ENCODE measurements at regions not wholly inside any gene's neighbourhood (a gene's known extent, or its start where the extent isn't known, plus 50 kb on each side); places are given as distances from the start of the nearest gene placed in this dataset.

DNA sequence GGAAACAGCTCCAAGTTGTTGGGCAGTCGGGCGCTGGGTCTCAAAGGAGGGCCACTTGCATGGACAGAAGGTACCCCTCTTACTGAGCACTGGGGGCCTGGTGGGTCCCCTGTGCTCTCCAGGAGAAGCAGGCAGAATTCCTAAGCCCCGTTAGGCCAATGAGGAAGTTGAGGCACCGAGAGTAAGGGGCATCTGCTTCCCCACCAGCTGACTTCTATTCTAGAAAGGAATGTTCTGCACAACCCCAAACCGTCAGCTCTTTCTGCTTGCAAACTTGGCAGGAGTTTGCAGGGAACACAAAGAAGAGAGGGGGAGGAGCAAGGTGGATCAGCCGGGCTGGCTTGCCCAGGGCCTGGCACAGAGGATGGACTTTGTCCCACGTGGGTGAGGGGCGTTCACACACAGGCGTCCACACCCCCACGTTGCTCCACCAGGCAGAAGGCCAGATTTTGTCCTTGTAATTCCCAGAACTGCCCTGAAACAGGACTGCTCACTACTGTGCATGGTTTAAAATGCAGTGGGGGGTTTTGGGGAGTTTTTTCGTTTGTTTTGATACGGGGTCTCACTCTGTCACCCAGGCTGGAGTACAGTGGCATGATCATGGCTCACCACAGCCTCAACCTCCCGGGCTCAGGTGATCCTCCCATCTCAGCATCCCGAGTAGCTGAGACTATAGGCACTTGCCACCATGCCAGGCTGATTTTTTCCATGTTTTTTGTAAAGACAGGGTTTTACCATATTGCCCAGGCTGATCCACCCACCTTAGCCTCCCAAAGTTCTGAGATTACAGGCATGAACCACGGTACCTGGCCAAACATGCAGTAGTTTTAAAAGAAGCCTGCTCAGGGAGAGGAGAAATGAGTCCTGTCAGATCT, 93.3 kb downstream of the SNX5 start:
- Histone ChIP-seq H4K20me1 (ENCODE audit: insufficient read depth) (no peaks in the 10 kb centered on the region), H3K4me2 (ENCODE audit: low read length) (no peak overlapping the region), H3K4me3 (ENCODE audit: low read length) (no peak overlapping the region), H3K9me3 (ENCODE audit: low read length) (no peaks in the 10 kb centered on the region), H2AFZ (ENCODE audit: low read depth, low read length) (no peak overlapping the region), H3F3A (ENCODE audit: insufficient read depth, low read length, poor library complexity, severe bottlenecking) (no peaks in the 10 kb centered on the region), H3K27me3 (ENCODE audit: insufficient read depth, low read depth, low read length) (no peaks in the 10 kb centered on the region), H3K9me2 (ENCODE audit: insufficient read depth, low read length) (no peaks in the 10 kb centered on the region), H3K79me2 (replicated peaks; ENCODE audit: insufficient read depth, low read length) (no peaks in the 10 kb centered on the region), H3K36me3 (ENCODE audit: insufficient read depth, low read length) (no peaks in the 10 kb centered on the region), H3K27ac (ENCODE audit: low read length) (no peak overlapping the region), H3K9ac (ENCODE audit: low read length) (no peak overlapping the region)
- no peak for TF ChIP-seq TAF1 (IDR thresholded peaks at IDR 0.05; ENCODE audit: low read depth)
- TF ChIP-seq, protein P1, sequence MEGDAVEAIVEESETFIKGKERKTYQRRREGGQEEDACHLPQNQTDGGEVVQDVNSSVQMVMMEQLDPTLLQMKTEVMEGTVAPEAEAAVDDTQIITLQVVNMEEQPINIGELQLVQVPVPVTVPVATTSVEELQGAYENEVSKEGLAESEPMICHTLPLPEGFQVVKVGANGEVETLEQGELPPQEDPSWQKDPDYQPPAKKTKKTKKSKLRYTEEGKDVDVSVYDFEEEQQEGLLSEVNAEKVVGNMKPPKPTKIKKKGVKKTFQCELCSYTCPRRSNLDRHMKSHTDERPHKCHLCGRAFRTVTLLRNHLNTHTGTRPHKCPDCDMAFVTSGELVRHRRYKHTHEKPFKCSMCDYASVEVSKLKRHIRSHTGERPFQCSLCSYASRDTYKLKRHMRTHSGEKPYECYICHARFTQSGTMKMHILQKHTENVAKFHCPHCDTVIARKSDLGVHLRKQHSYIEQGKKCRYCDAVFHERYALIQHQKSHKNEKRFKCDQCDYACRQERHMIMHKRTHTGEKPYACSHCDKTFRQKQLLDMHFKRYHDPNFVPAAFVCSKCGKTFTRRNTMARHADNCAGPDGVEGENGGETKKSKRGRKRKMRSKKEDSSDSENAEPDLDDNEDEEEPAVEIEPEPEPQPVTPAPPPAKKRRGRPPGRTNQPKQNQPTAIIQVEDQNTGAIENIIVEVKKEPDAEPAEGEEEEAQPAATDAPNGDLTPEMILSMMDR (IDR thresholded peaks at IDR 0.05; ENCODE audit: poor library complexity, severe bottlenecking) = no peak
- no peak for TF ChIP-seq MXI1 (conservative IDR thresholded peaks at IDR 0.05; ENCODE audit: poor library complexity, severe bottlenecking)
- no peak for TF ChIP-seq SMC3 (conservative IDR thresholded peaks at IDR 0.05; ENCODE audit: poor library complexity)
- TF ChIP-seq POLR2AphosphoS5 (IDR thresholded peaks at IDR 0.05) = no peak
- no peak for TF ChIP-seq EP300 (conservative IDR thresholded peaks at IDR 0.05; ENCODE audit: poor library complexity, severe bottlenecking)
- no peak for TF ChIP-seq EZH2 (IDR thresholded peaks at IDR 0.05; ENCODE audit: borderline replicate concordance, insufficient read depth, low read length, poor library complexity, severe bottlenecking)
- TF ChIP-seq, protein P2, sequence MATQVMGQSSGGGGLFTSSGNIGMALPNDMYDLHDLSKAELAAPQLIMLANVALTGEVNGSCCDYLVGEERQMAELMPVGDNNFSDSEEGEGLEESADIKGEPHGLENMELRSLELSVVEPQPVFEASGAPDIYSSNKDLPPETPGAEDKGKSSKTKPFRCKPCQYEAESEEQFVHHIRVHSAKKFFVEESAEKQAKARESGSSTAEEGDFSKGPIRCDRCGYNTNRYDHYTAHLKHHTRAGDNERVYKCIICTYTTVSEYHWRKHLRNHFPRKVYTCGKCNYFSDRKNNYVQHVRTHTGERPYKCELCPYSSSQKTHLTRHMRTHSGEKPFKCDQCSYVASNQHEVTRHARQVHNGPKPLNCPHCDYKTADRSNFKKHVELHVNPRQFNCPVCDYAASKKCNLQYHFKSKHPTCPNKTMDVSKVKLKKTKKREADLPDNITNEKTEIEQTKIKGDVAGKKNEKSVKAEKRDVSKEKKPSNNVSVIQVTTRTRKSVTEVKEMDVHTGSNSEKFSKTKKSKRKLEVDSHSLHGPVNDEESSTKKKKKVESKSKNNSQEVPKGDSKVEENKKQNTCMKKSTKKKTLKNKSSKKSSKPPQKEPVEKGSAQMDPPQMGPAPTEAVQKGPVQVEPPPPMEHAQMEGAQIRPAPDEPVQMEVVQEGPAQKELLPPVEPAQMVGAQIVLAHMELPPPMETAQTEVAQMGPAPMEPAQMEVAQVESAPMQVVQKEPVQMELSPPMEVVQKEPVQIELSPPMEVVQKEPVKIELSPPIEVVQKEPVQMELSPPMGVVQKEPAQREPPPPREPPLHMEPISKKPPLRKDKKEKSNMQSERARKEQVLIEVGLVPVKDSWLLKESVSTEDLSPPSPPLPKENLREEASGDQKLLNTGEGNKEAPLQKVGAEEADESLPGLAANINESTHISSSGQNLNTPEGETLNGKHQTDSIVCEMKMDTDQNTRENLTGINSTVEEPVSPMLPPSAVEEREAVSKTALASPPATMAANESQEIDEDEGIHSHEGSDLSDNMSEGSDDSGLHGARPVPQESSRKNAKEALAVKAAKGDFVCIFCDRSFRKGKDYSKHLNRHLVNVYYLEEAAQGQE (IDR thresholded peaks at IDR 0.05; ENCODE audit: borderline replicate concordance) = no peak
- no peak for TF ChIP-seq RAD21 (conservative IDR thresholded peaks at IDR 0.05)

DNA sequence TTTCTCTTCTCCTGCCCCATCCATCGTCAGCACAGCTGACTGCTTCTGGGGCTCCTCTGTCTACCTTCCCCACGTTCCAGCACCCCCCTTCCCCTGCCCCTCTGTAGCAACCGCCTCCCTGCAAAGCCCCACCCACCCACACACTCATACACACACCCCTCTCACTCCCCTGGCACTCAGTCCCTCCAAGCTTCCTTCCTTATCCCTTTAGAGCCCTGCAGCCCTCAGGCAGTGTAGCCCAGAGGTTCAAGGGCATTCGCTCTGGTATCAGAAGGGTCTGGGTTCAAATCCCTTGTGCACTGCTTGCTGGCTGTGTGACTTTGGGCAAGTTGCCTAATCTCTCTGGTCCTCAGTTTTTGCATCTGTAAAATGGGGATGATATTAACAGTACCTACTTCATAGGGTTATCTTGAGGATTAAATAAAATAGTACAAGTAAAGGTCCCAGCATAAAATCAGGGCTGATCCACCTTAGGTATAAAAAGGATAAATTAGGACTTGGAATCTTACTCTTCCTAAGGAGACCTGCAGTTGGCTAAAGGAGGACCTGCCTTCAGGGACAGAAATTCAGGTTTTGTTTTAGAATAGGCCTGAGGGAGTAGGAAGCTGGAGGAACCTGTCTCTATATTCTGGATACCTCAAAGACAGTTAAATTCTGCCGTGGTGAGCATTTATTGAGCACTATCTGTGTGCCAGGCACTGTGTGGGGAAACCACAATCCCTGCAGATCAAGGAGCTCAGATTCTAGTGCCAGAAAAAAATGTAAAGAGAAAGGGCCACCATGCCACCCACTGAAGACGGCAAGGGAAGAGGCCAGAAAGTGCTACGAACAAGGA, 94.1 kb downstream of the SNX5 start:
- no peak for TF ChIP-seq SMC3 (conservative IDR thresholded peaks at IDR 0.05; ENCODE audit: poor library complexity)
- TF ChIP-seq, protein P2 (IDR thresholded peaks at IDR 0.05; ENCODE audit: borderline replicate concordance) = no peak
- no peak for TF ChIP-seq EZH2 (IDR thresholded peaks at IDR 0.05; ENCODE audit: borderline replicate concordance, insufficient read depth, low read length, poor library complexity, severe bottlenecking)
- no peak for TF ChIP-seq EP300 (conservative IDR thresholded peaks at IDR 0.05; ENCODE audit: poor library complexity, severe bottlenecking)
- no peak for TF ChIP-seq TAF1 (IDR thresholded peaks at IDR 0.05; ENCODE audit: low read depth)
- no peak for TF ChIP-seq MXI1 (conservative IDR thresholded peaks at IDR 0.05; ENCODE audit: poor library complexity, severe bottlenecking)
- TF ChIP-seq, protein P1 (IDR thresholded peaks at IDR 0.05; ENCODE audit: poor library complexity, severe bottlenecking) = no peak
- TF ChIP-seq RAD21 (conservative IDR thresholded peaks at IDR 0.05) = no peak
- no peak for TF ChIP-seq POLR2AphosphoS5 (IDR thresholded peaks at IDR 0.05)
- no peaks in the 10 kb centered on the region for H3K36me3 ChIP-seq (ENCODE audit: insufficient read depth, low read length)
- H3K4me3 ChIP-seq (ENCODE audit: low read length) = no peak overlapping the region
- H3K9me3 ChIP-seq (ENCODE audit: low read length) = no peaks in the 10 kb centered on the region
- H3K9ac ChIP-seq (ENCODE audit: low read length) = no peak overlapping the region
- no peaks in the 10 kb centered on the region for H3K79me2 ChIP-seq (replicated peaks; ENCODE audit: insufficient read depth, low read length)
- no peaks in the 10 kb centered on the region for H3K9me2 ChIP-seq (ENCODE audit: insufficient read depth, low read length)
- H3K27ac ChIP-seq (ENCODE audit: low read length) = no peak overlapping the region
- no peak overlapping the region for H3K4me2 ChIP-seq (ENCODE audit: low read length)
- no peaks in the 10 kb centered on the region for H3F3A ChIP-seq (ENCODE audit: insufficient read depth, low read length, poor library complexity, severe bottlenecking)
- no peak overlapping the region for H2AFZ ChIP-seq (ENCODE audit: low read depth, low read length)
- no peaks in the 10 kb centered on the region for H3K27me3 ChIP-seq (ENCODE audit: insufficient read depth, low read depth, low read length)
- no peaks in the 10 kb centered on the region for H4K20me1 ChIP-seq (ENCODE audit: insufficient read depth)

Data from neural cell (in vitro differentiated cells).